Mesothelial cell of epicardium (in vitro differentiated cells): ENCODE measurements at regions not wholly inside any gene's neighbourhood (a gene's known extent, or its start where the extent isn't known, plus 50 kb on each side); places are given as distances from the start of the nearest gene placed in this dataset.

Experiments used
- DNase-seq, 2 experiments: peaks; one replicate each; pipeline ENCODE4 v3.0.0; 2021; ENCODE audit warnings: low spot score in 2 of 2; ENCODE audit not compliant: unreplicated experiment in 2 of 2
- H3K27ac Mint-ChIP-seq: 2 replicates; pipeline ENCODE4 v1.8.0; 2021; ENCODE audit warnings: mixed read lengths
- H3K27me3 Mint-ChIP-seq: 2 replicates; pipeline ENCODE4 v1.8.0; 2021; ENCODE audit warnings: low read depth, mixed read lengths
- H3K36me3 Mint-ChIP-seq: 2 replicates; pipeline ENCODE4 v1.8.0; 2021; ENCODE audit warnings: mixed read lengths
- H3K4me1 Mint-ChIP-seq: 2 replicates; pipeline ENCODE4 v1.8.0; 2021; ENCODE audit warnings: mixed read lengths
- H3K4me3 Mint-ChIP-seq: 2 replicates; pipeline ENCODE4 v1.8.0; 2021; ENCODE audit warnings: mild to moderate bottlenecking, moderate library complexity, mixed read lengths
- H3K9me3 Mint-ChIP-seq: 2 replicates; pipeline ENCODE4 v1.8.0; 2021; ENCODE audit warnings: mixed read lengths
- TF ChIP-seq, protein P1 (sequence below): fragments of 200-600 bp; sonication (generic); IDR thresholded peaks from one replicate; pipeline ENCODE4 v1.5.0; 2021; ENCODE audit warnings: antibody characterized with exemption; ENCODE audit not compliant: unreplicated experiment

DNA sequence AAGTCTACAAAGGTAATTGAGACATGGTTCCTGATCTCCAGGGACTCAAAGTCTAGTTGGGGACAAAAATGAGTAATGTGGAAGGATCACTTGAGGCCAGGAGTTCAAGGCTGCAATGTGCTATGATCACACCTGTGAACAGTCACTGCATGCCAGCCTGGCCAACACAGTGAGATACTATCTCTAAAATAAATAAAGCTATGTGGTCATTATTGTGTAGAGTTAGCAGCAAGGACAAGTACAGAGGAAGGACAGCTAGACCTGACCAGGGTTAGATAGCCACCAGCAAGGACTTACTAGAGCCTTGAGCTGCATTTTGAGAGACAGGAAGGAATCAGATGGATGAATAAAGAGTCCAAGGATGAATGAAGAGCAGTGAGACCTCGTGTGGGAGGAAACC lies 166.5 kb downstream of the MINAR1 start:
- TF ChIP-seq, protein P1, sequence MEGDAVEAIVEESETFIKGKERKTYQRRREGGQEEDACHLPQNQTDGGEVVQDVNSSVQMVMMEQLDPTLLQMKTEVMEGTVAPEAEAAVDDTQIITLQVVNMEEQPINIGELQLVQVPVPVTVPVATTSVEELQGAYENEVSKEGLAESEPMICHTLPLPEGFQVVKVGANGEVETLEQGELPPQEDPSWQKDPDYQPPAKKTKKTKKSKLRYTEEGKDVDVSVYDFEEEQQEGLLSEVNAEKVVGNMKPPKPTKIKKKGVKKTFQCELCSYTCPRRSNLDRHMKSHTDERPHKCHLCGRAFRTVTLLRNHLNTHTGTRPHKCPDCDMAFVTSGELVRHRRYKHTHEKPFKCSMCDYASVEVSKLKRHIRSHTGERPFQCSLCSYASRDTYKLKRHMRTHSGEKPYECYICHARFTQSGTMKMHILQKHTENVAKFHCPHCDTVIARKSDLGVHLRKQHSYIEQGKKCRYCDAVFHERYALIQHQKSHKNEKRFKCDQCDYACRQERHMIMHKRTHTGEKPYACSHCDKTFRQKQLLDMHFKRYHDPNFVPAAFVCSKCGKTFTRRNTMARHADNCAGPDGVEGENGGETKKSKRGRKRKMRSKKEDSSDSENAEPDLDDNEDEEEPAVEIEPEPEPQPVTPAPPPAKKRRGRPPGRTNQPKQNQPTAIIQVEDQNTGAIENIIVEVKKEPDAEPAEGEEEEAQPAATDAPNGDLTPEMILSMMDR = no peak
- H3K9me3 Mint-ChIP-seq = no peaks in the 10 kb centered on the region
- DNase-seq = no peak
- H3K27me3 Mint-ChIP-seq = peaks cover 51% of the 10 kb centered on the region
- no peaks in the 10 kb centered on the region for H3K4me1 Mint-ChIP-seq
- no peak overlapping the region for H3K4me3 Mint-ChIP-seq
- H3K27ac Mint-ChIP-seq = no peak overlapping the region
- H3K36me3 Mint-ChIP-seq = no peaks in the 10 kb centered on the region

DNA sequence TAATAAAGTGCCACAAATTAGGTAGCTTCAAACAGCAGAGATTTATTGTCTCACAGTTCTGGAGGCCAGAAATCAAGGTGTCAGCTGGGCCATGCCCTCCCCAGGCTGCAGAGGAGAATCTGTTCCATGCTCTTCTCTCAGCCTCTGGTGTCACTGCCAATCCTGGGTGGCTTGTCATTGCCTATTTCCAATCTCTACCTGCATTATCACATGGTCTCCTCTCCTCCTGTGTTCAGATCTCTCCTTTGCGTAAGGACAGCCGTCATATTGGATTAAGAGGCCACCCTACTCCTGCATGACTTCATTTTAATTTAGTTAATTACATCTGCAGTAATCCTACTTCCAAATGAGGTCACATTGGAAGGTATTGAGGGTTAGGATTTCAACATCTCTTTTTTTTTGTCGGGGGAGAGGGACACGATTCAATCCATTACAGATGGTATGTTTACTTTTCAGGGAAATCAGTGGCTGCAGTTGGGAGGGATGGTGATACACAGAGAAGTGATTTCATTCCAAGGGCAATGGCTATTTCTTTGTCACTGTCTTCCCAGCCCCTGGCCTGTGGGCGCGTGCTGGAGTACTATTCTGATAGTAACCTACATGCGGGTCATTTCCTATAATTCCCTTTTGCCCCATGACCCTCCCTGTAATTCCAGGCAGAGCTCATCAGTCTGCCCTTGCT lies 169.4 kb downstream of the MINAR1 start:
- Mint-ChIP-seq H3K4me3 (no peak overlapping the region), H3K9me3 (no peaks in the 10 kb centered on the region), H3K36me3 (no peaks in the 10 kb centered on the region), H3K27me3 (peaks cover 70% of the 10 kb centered on the region), H3K27ac (no peak overlapping the region), H3K4me1 (no peaks in the 10 kb centered on the region)
- TF ChIP-seq, protein P1 = no peak
- no peak for DNase-seq

- peaks cover 72% of the 10 kb centered on the region for H3K27me3 Mint-ChIP-seq
- TF ChIP-seq, protein P1 = no peak
- no peaks in the 10 kb centered on the region for H3K9me3 Mint-ChIP-seq
- H3K4me3 Mint-ChIP-seq = no peak overlapping the region
- H3K36me3 Mint-ChIP-seq = no peaks in the 10 kb centered on the region
- no peak for DNase-seq
- no peak overlapping the region for H3K27ac Mint-ChIP-seq
- no peaks in the 10 kb centered on the region for H3K4me1 Mint-ChIP-seq
Measured at GRCh38 chr15:79602180-79602579, 170.0 kb downstream of the MINAR1 start.

GRCh38 chr15:79602731-79603130 lies 170.6 kb downstream of the MINAR1 start:
- H3K36me3 Mint-ChIP-seq = no peaks in the 10 kb centered on the region
- H3K4me3 Mint-ChIP-seq = no peak overlapping the region
- no peaks in the 10 kb centered on the region for H3K9me3 Mint-ChIP-seq
- H3K27me3 Mint-ChIP-seq = peaks cover 71% of the 10 kb centered on the region
- H3K27ac Mint-ChIP-seq = no peak overlapping the region
- TF ChIP-seq, protein P1 = no peak
- no peaks in the 10 kb centered on the region for H3K4me1 Mint-ChIP-seq
- no peak for DNase-seq

- TF ChIP-seq, protein P1 = no peak
- H3K4me3 Mint-ChIP-seq = no peak overlapping the region
- no peak for DNase-seq
- H3K27ac Mint-ChIP-seq = no peak overlapping the region
- no peaks in the 10 kb centered on the region for H3K36me3 Mint-ChIP-seq
- H3K27me3 Mint-ChIP-seq = peaks cover 48% of the 10 kb centered on the region
- H3K9me3 Mint-ChIP-seq = no peaks in the 10 kb centered on the region
- H3K4me1 Mint-ChIP-seq = no peaks in the 10 kb centered on the region
Measured at GRCh38 chr15:79606831-79607355, 174.8 kb downstream of the MINAR1 start.
